ENCODE measurements at regions not wholly inside any gene's neighbourhood (a gene's known extent, or its start where the extent isn't known, plus 50 kb on each side); places are given as distances from the start of the nearest gene placed in this dataset.

- peaks cover 3 to 26% (median 13%) of the 10 kb centered on the region in 4 donors for H3K4me1 ChIP-seq
- intact Hi-C loops (cut with DNase I; ENCODE audit: low total_unique reads) (no loop called here), in situ Hi-C loops (cut with MboI; ENCODE audit: low pct_ligation_motif_present in 1 of 4, low pct_unique_long_range_greater_than_20kb in 1 of 4, low sequenced_read_pairs in 3 of 4) (no loop called here)
- H3K27ac ChIP-seq, result no peak overlapping the region
- no peaks in the 10 kb centered on the region for H3K9me3 ChIP-seq
- no peak for TF ChIP-seq POLR2AphosphoS5 (IDR thresholded peaks at IDR 0.05)
- TF ChIP-seq POLR2A (IDR thresholded peaks at IDR 0.05), result no peak
- TF ChIP-seq CTCF (IDR thresholded peaks at IDR 0.05), result no peak
- TF ChIP-seq EP300 (IDR thresholded peaks at IDR 0.05; ENCODE audit: low read depth), result no peak
- H3K4me3 ChIP-seq, result no peak overlapping the region
- no peaks in the 10 kb centered on the region for H3K27me3 ChIP-seq
- 62 to 64% methylated on average over 2 of the region's 2 CpGs for WGBS, 2 donors (ENCODE audit: low coverage in 1 of 2)
- DNase-seq, result no peak
- H3K36me3 ChIP-seq, result no peaks in the 10 kb centered on the region
Measured at GRCh38 chr5:96197347-96197746, 235.7 kb upstream of the ELL2 start.

GRCh38 chr5:96196890-96197289 is 235.2 kb upstream of the ELL2 start:
- no peak for DNase-seq
- Histone ChIP-seq H3K4me1 (peaks cover 3 to 26% (median 13%) of the 10 kb centered on the region in 4 donors), H3K9me3 (no peaks in the 10 kb centered on the region), H3K36me3 (no peaks in the 10 kb centered on the region), H3K27ac (no peak overlapping the region), H3K4me3 (no peak overlapping the region), H3K27me3 (no peaks in the 10 kb centered on the region)
- no peak for TF ChIP-seq EP300 (IDR thresholded peaks at IDR 0.05; ENCODE audit: low read depth)
- no peak for TF ChIP-seq POLR2AphosphoS5 (IDR thresholded peaks at IDR 0.05)
- TF ChIP-seq CTCF (IDR thresholded peaks at IDR 0.05), result no peak
- no peak for TF ChIP-seq POLR2A (IDR thresholded peaks at IDR 0.05)
- intact Hi-C loops (cut with DNase I; ENCODE audit: low total_unique reads) (no loop called here), in situ Hi-C loops (cut with MboI; ENCODE audit: low pct_ligation_motif_present in 1 of 4, low pct_unique_long_range_greater_than_20kb in 1 of 4, low sequenced_read_pairs in 3 of 4) (no loop called here)
- WGBS, 2 donors (ENCODE audit: low coverage in 1 of 2), result 62% methylated on average over 1 of the region's 1 CpG; no CpG with 5 or more reads in 1 of the 2 donors

- Histone ChIP-seq H3K9me3 (no peaks in the 10 kb centered on the region), H3K27me3 (no peaks in the 10 kb centered on the region), H3K36me3 (no peaks in the 10 kb centered on the region), H3K4me3 (no peak overlapping the region), H3K4me1 (peaks cover 3 to 26% (median 13%) of the 10 kb centered on the region in 4 donors), H3K27ac (no peak overlapping the region)
- 91 to 98% methylated on average over 4 of the region's 4 CpGs for WGBS, 2 donors (ENCODE audit: low coverage in 1 of 2)
- DNase-seq, result no peak
- intact Hi-C loops (cut with DNase I; ENCODE audit: low total_unique reads), result no loop called here
- in situ Hi-C loops (cut with MboI; ENCODE audit: low pct_ligation_motif_present in 1 of 4, low pct_unique_long_range_greater_than_20kb in 1 of 4, low sequenced_read_pairs in 3 of 4), result no loop called here
- TF ChIP-seq POLR2AphosphoS5 (IDR thresholded peaks at IDR 0.05) (no peak), EP300 (IDR thresholded peaks at IDR 0.05; ENCODE audit: low read depth) (no peak), CTCF (IDR thresholded peaks at IDR 0.05) (no peak), POLR2A (IDR thresholded peaks at IDR 0.05) (no peak)
Measured at GRCh38 chr5:96196407-96196806, 234.8 kb upstream of the ELL2 start.

GRCh38 chr5:96195123-96195522 is 233.5 kb upstream of the ELL2 start:
- Histone ChIP-seq H3K27ac (no peak overlapping the region), H3K9me3 (no peaks in the 10 kb centered on the region), H3K27me3 (no peaks in the 10 kb centered on the region), H3K36me3 (no peaks in the 10 kb centered on the region), H3K4me3 (no peak overlapping the region), H3K4me1 (peaks cover 3 to 18% (median 10%) of the 10 kb centered on the region in 4 donors)
- in situ Hi-C loops (cut with MboI; ENCODE audit: low pct_ligation_motif_present in 1 of 4, low pct_unique_long_range_greater_than_20kb in 1 of 4, low sequenced_read_pairs in 3 of 4) (no loop called here), intact Hi-C loops (cut with DNase I; ENCODE audit: low total_unique reads) (no loop called here)
- no peak for TF ChIP-seq EP300 (IDR thresholded peaks at IDR 0.05; ENCODE audit: low read depth)
- no peak for TF ChIP-seq CTCF (IDR thresholded peaks at IDR 0.05)
- no peak for TF ChIP-seq POLR2AphosphoS5 (IDR thresholded peaks at IDR 0.05)
- TF ChIP-seq POLR2A (IDR thresholded peaks at IDR 0.05), result no peak
- WGBS, 2 donors (ENCODE audit: low coverage in 1 of 2), result 80 to 88% methylated on average over 1 of the region's 1 CpG
- DNase-seq, result no peak
